Urothelium cell line (cell line): ENCODE measurements at regions not wholly inside any gene's neighbourhood (a gene's known extent, or its start where the extent isn't known, plus 50 kb on each side); places are given as distances from the start of the nearest gene placed in this dataset.
"Not testable (repeated sequence)": the region's sequence is repeated elsewhere in the genome, so short reads cannot be mapped to it uniquely, and the experiment has no call there.

Experiments used
- DNase-seq: peaks from one replicate; pipeline ENCODE4 v3.0.0; 2011; ENCODE audit warnings: low spot score, mixed read lengths
- FAIRE-seq: peaks from 2 replicates; lab custom pipeline; 2011; peaks lifted over from hg19 to GRCh38; lab: Jason Lieb, UNC

DNA sequence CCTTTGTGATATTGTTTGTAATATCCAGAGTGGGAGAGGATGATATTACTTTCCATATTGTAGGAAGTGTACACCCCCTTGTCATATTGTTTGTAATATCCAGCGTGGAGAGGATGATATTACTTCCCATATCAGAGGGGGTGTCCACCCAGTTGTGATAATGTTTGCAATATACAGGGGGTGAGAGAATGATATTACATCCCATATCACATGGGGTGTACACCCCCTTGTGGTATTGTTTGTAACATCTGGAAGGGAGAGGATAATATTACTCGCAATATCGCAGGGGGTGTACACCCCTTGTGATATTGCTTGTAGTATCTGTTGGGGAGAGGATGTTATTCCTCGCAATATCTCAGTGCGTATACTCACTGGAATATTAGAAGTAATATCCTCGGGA, 61.5 kb downstream of the PRSS23 start:
- no peak for DNase-seq
- peak; percentile 35 for FAIRE-seq

DNA sequence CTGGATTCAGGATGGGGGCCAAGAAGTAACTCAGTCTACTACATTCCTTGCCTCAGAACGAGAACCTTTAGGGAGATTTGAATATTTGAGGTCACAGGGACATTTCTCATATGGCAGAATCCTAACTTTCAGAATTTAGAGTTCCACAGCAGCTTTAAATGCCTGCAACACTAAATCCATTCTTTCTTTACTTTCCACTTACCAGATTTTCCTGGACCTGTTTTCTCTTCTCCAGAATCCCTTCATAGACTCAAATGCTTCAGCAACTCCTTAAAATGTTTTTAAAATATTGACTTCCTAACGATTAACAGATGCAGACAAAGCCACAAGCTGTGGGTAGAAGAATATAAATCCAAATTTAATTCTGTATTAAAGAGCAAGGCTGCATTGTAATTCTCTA, 63.1 kb downstream of the PRSS23 start:
- no peak for FAIRE-seq
- DNase-seq, result no peak

DNA sequence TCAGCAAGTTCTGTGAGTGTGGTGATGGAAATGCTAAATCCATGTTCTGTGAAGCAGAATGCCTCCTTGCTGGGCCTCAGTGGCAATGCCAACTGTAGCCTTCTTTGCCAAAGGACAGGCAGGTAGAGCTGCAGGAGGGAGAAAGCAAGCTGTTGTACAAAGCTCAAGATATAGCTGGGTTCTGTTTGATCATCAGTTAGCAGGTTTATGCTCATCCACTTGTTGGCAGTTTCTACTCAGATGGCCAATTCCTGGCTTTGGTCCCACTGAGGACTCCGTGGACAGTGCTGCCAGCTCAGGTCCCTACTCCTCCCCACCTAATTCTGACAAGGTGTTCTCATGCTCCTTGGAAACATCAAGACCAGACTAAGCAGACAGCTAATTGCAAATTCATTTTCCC, 65.1 kb downstream of the PRSS23 start:
- FAIRE-seq (no peak), DNase-seq (no peak)

DNA sequence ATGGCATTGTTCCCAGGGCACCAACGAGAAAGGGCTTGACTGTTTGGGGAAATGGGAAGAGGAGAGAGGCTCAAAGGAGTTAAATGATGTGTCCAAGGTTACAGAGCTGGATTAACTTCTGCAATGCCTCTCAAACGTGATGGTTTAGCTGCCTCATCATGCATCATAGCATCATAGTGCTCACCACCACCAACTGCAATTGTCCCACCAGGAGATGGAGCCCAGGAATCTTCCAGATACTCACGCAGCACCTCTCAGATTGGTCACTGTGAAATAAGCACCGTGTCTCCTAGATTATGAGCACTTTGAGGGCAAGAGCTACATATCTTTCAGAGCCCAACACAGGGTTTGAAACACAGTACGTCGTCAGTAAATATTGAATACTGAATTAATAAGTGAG, 69.2 kb downstream of the PRSS23 start:
- DNase-seq (no peak), FAIRE-seq (no peak)

DNA sequence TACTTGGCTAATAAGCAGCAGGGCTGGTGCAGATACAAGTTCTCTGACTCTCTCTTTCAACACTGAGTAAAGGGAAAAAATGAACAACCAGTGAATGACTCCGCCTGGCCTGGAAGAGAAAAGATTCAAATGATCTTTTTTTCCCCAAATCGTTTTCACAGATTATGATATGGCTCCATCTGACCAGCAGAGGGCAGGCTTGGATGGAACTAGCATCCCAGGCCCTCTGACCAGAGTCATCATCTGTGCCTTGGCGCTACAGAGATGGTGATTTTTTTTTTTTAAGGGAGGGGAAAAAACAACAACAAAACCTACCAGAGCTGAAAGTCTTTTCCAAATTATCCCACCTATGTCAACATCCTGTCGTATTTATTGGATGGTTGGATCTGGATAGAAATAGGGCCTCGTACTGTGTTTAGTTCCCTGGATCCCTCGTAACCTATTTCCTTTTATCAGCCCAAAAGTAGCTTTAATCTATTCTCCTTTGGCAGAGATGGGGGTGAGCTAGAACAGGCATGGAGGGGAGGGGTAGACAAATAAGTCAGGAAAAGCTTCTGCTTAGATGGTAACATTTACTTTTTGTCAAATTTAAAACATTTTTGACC, 69.7 kb downstream of the PRSS23 start:
- peak; percentile 62 for FAIRE-seq
- DNase-seq, result peak; percentile 77

DNA sequence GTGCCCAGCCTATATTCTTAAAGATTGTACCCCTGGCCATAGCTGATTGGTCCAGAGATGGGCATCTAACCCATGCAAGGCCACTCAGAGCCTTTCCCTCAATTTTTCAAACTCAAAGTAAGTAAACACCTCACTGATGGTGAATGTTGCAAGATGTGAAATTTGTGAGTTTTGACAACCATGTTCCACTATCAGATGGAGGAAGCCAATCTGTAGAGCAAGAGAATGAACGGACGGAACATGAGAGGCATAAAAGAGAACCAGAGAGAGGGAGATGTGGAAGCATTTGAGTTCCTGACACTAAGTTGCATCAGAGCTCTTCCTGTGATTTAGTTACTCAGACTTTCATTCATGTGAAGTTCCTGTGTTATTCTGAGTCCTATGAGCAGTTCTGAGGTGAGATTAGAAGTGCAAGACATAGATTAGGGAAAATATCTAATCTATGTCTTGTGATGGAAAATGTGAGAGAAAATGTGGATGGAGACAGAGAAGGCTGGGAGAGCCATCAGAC, 73.3 kb downstream of the PRSS23 start:
- no peak for DNase-seq
- FAIRE-seq, result no peak

DNA sequence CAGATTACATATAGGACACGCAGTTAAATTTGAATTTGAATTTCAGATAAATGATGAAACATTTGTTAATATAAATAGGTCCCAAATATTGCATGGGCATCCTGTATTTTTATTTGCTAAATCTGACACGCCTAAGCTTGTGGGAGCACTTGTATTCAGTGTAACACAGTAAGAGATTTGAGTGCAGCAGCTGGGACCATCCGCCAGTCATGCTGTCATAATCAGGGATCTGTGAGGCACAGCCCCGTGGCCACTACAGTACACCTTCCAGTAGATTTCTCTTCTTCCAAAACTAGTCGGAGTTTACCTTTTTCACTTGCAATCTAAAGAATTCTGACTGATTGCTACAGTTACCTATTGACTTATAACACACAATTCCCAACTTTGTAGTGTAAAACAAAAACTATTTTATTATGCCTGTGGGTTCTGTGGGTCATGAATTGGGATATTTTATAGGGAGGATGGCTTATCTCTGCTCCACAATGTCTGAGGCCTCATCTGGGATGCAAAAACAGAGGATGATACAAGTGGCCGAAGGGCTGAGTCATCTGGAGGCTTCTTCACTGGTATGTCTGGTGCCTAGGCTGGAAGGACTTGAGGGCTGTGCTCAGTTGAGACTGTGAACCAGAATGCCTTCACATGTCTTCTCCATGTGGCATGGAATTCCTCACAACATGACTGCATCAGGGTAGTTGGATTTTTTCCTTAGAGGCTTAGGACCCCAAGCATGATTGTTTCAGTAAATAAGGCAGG, 74.1 kb downstream of the PRSS23 start:
- FAIRE-seq, result no peak
- no peak for DNase-seq

DNA sequence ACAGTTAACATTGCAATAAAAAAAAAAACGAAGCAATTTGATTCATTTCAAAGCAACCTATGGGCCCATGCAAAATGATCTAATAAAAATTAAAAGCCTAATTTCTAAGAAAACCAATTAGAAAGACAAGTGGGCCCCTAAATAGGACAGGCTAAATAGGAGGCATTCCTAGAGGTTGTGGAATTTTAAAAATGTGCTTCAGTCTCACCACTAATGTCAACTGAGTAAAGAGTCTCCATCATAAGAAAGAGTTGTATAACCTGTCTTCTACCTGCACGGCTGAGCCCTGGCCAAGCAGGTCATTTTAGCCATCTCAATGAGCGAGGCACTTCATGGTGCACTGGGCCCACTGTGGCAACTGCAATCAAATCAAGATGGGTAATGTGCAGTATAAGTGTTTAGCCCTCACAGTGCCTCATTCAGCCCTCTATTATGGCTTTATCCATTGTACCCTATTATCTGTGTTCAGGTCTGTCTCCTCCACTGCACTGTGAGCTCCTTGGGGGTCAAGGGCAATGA, 76.4 kb downstream of the PRSS23 start:
- DNase-seq (no peak), FAIRE-seq (no peak)

DNA sequence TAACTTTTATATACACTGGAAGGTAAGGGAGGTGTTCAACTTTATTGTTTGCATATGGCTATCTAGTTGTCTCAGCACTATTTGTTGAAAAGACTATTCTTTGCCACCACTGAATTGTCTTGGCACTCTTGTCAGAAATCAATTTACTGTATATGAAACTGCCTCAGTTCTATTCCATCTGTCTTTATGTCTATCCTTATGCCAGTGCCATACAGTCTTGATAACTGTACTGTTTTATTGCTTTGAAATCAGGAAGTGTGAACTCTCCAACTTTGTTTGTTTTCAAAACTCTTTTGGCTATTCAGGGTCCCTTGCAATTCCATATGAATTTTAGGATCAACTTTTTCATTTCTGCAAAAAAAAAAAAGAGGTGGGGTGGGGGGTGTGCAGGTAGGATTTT, 77.2 kb downstream of the PRSS23 start:
- no peak for DNase-seq
- no peak for FAIRE-seq

DNA sequence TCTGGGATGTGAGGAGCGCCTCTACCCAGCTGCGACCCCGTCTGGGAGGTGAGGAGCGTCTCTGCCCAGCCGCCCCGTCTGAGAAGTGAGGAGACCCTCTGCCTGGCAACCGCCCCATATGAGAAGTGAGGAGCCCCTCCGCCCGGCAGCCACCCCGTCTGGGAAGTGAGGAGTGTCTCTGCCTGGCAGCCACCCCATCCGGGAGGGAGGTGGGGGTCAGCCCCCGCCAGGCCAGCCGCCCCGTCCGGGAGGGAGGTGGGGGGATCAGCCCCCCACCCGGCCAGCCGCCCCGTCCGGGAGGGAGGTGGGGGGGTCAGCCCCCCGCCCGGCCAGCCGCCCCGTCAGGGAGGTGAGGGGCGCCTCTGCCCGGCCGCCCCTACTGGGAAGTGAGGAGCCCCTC, 76.0 kb downstream of the FZD4 start:
- not testable (repeated sequence) for DNase-seq, FAIRE-seq

DNA sequence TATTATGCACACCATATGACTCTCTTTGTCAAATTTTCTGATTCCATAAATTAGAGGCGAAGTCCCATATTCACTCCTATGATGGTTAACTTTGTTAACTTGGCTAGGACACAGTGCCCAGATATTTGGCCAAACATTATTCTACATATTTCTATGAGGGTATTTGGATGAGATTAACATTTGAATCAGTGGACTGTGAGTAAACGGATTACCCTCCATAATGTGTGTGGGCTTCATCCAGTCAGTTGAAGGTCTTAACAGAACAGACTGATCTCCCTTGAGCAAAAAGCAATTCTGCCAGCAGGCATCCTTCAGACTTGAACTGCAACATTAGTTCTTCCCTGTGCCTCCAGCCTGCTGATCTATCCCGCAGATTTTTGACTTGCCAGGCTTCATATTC, 69.9 kb downstream of the FZD4 start:
- FAIRE-seq (no peak), DNase-seq (no peak)

DNA sequence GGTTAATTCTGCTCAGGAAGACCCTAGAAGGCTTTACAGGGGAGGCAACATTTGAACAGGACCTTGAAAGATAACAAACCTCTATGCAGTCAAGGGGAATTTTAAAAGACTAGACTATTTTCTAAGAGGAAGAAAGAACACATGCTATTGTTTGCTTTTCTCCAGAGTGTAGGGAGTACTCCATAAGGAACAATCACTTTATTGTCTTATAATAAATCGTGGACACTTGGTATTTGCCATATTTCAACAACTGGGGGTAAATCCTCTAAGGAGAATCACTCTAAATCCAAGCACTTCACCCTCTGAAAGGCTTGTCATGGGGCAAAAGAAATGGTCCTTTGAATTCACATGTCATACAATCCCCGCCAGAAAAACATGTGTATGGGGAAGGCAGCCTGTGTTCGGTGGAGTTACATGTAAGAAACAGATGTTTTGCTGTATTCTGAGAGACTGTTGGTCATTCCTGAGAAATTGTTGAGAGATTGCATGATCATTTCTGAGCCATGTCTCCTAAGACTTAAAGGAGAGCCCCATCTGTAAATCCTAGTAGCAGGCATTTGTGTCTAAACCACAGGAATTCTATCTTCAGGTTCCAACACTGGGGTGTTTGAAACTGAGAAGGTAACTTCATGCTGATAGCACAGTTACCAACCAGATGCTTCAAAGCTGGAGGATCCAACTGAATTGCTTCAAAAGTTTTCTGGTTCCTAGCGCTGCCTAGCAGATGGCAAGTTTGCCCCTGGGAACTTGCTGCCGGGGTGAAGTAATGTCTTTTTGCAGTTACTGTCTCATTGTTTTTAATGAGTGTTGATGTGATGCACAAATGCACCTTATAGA, 66.8 kb downstream of the FZD4 start:
- FAIRE-seq (no peak), DNase-seq (peak; percentile 32)

DNA sequence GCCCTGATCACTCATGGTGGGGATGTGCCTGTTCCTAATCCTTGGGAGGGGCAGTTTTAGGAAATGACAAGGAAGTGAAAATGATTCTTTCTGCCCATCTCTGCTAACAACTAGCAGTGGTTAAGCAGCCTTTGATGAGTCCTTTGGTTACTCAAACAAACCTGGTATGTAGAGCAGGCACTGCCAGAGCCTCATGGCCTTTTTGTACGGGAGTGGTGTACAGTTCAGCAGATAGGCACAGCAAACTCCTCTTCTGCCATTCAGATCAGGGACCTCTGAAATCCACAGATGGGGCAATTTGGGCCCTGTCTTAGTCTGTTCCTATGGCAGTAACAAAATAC, 66.2 kb downstream of the FZD4 start:
- DNase-seq, result no peak
- FAIRE-seq, result no peak

DNA sequence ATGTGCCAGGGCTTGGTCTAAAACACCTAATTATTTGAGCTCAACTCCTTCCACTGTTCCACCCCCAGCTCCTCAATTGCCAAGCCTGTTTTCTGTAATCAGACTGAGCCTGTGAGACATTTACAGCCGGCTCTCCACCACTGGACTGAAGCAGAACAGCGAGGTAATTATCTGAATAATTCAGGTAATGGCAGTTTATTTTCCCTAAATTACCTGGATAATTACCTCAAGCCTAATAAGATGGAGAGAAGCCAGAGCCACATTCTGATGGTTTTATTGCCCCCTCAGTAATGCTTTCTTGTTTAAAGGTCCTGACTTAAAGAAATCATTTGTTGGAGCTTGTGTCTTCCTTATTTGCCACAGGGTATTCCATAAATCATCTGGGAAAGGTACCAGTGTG, 64.2 kb downstream of the FZD4 start:
- DNase-seq (no peak), FAIRE-seq (no peak)

DNA sequence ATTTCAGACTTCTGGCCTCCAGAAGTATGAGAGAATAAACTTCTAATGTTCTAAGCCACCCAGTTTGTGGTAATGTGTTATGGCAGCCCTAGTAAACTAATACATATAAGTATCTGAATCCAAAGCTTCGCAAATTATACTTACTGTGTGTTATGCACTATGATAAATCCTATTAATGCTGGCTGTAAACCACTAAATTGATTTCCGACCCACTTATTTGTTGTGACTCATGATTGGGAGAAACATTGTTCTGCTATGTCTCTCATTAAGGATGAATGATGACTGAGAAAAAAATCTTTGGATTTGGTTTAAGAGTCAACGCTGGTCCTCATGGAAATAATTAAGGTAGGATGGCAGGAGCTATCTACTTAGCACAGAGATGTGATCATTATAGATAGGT, 62.0 kb downstream of the FZD4 start:
- DNase-seq, result no peak
- FAIRE-seq, result no peak
